H1 (cell line): ENCODE measurements at regions not wholly inside any gene's neighbourhood (a gene's known extent, or its start where the extent isn't known, plus 50 kb on each side); places are given as distances from the start of the nearest gene placed in this dataset.

Experiments
- ATF2 ChIP-seq: IDR thresholded peaks from 2 replicates; pipeline ENCODE4 v1.6.1; 2012; ENCODE audit warnings: low read length, inconsistent platforms
- BCL11A ChIP-seq, 2 experiments: IDR thresholded peaks; one replicate each; pipeline ENCODE4 v1.6.1; 2011; ENCODE audit warnings: low read depth in 2 of 2, low read length in 2 of 2, mild to moderate bottlenecking in 2 of 2
- CHD7 ChIP-seq: fragments of 300-600 bp; sonication (generic); IDR thresholded peaks from 2 replicates; pipeline ENCODE4 v1.7.1; 2012; ENCODE audit warnings: low read length, moderate library complexity, mild to moderate bottlenecking, inconsistent platforms; ENCODE audit not compliant: insufficient replicate concordance
- EP300 ChIP-seq, 2 experiments: IDR thresholded peaks; 1 replicate in 1 of 2; 2 replicates in 1 of 2; pipeline ENCODE4 v1.6.1; 2011 to 2012; ENCODE audit warnings: low read depth in 2 of 2, low read length in 2 of 2, mild to moderate bottlenecking in 2 of 2, borderline replicate concordance in 1 of 2, inconsistent platforms in 1 of 2, moderate library complexity in 1 of 2
- MAFK ChIP-seq: IDR thresholded peaks from 2 replicates; pipeline ENCODE4 v1.6.1; 2012; ENCODE audit warnings: low read depth, mild to moderate bottlenecking, improper control_type of control experiment, low read length
- NANOG ChIP-seq: IDR thresholded peaks from 2 replicates; pipeline ENCODE4 v1.6.1; 2011; ENCODE audit warnings: low read length, low read depth, mild to moderate bottlenecking, inconsistent platforms; ENCODE audit not compliant: insufficient read depth, poor library complexity, severe bottlenecking
- RAD21 ChIP-seq, 2 experiments: IDR thresholded peaks in 1 of 2; conservative IDR thresholded peaks in 1 of 2; 2 replicates each; pipeline ENCODE4 v1.6.1; 2011; ENCODE audit warnings: low read depth in 2 of 2, low read length in 2 of 2, improper control_type of control experiment in 1 of 2, inconsistent platforms in 1 of 2, mild to moderate bottlenecking in 1 of 2, moderate library complexity in 1 of 2
- TCF12 ChIP-seq: IDR thresholded peaks from 2 replicates; pipeline ENCODE4 v1.6.1; 2011; ENCODE audit warnings: low read depth, mild to moderate bottlenecking, low read length

GRCh38 chr7:17521437-17521836, 223.0 kb downstream of the AHR start (continued):
- TF ChIP-seq CHD7 (no peak), ATF2 (no peak), MAFK (no peak), BCL11A (IDR thresholded peaks at IDR 0.05; ENCODE audit: low read depth in 2 of 2, low read length in 2 of 2) (no peak), EP300 (IDR thresholded peaks at IDR 0.05; ENCODE audit: borderline replicate concordance in 1 of 2, low read depth in 2 of 2, low read length in 2 of 2) (no peak), TCF12 (no peak), RAD21 (IDR thresholded peaks at IDR 0.05 in 1 of 2, conservative IDR thresholded peaks at IDR 0.05 in 1 of 2; ENCODE audit: low read depth in 2 of 2, low read length in 2 of 2) (no peak), NANOG (no peak)
